Duodenal mucosa (tissue), 2 donors: ENCODE measurements at regions not wholly inside any gene's neighbourhood (a gene's known extent, or its start where the extent isn't known, plus 50 kb on each side); places are given as distances from the start of the nearest gene placed in this dataset.

Experiments
- H3K27ac ChIP-seq: one replicate; pipeline ENCODE4 v1.7.0; 2013; ENCODE audit warnings: low read depth, low read length
- H3K27me3 ChIP-seq, 2 donors: one replicate each; pipeline ENCODE4 v1.7.0; 2013; ENCODE audit warnings: low read length in 2 of 2, control low read depth in 1 of 2; ENCODE audit not compliant: insufficient read depth in 2 of 2, control insufficient read depth in 1 of 2
- H3K36me3 ChIP-seq, 2 donors: one replicate each; pipeline ENCODE4 v1.7.0; 2013; ENCODE audit warnings: low read length in 2 of 2, control low read depth in 1 of 2; ENCODE audit not compliant: insufficient read depth in 2 of 2, control insufficient read depth in 1 of 2
- H3K4me1 ChIP-seq, 2 donors: one replicate each; pipeline ENCODE4 v1.7.0; 2013; ENCODE audit warnings: low read length in 2 of 2, control low read depth in 1 of 2; ENCODE audit not compliant: insufficient read depth in 2 of 2, control insufficient read depth in 1 of 2
- H3K4me3 ChIP-seq, 2 donors: one replicate each; pipeline ENCODE4 v1.7.0; 2013; ENCODE audit warnings: low read length in 2 of 2, low read depth in 1 of 2
- H3K9ac ChIP-seq, 2 donors: one replicate each; pipeline ENCODE4 v1.7.0; 2013; ENCODE audit warnings: low read length in 2 of 2, low read depth in 1 of 2
- H3K9me3 ChIP-seq, 2 donors: one replicate each; pipeline ENCODE4 v1.7.0; 2013; ENCODE audit warnings: low read length in 2 of 2, control low read depth in 1 of 2; ENCODE audit not compliant: control insufficient read depth in 1 of 2

GRCh38 chr6:80942911-80943310 is 809.6 kb downstream of the TENT5A start:
- Histone ChIP-seq H3K36me3 (no peaks in the 10 kb centered on the region), H3K9me3 (no peaks in the 10 kb centered on the region), H3K9ac (no peak overlapping the region), H3K27ac (no peak overlapping the region), H3K27me3 (no peaks in the 10 kb centered on the region), H3K4me1 (no peaks in the 10 kb centered on the region), H3K4me3 (no peak overlapping the region)

DNA sequence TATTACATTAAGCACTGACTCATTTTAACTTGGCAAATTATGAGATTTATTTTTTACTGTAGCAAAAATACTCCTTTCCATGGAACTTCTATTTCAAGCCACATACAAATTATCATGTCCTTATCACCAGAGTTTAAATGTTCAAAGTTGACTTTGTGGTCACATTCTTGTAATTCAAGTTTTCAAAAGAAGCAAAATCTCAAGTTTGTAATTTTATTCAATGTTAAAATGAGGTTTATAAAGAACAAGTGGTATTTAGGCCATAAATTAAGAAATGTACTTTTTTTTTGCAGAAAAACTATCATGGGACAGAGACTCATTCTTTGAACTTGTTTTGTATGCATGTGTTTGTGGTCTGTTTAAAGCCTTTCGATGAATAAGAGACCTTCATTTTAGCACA is 811.5 kb downstream of the TENT5A start:
- Histone ChIP-seq H3K27ac (no peak overlapping the region), H3K9ac (no peak overlapping the region)

GRCh38 chr6:80940571-80940970 is 811.9 kb downstream of the TENT5A start:
- Histone ChIP-seq H3K4me3 (no peak overlapping the region), H3K4me1 (no peaks in the 10 kb centered on the region), H3K9me3 (peaks cover 0 to 5% of the 10 kb centered on the region in 2 donors), H3K36me3 (no peaks in the 10 kb centered on the region), H3K27ac (no peak overlapping the region), H3K9ac (no peak overlapping the region), H3K27me3 (no peaks in the 10 kb centered on the region)

More for the DNA sequence above, 811.5 kb downstream of the TENT5A start:
- Histone ChIP-seq H3K9me3 (peaks cover 0 to 5% of the 10 kb centered on the region in 2 donors), H3K4me1 (no peaks in the 10 kb centered on the region), H3K4me3 (no peak overlapping the region), H3K36me3 (no peaks in the 10 kb centered on the region), H3K27me3 (no peaks in the 10 kb centered on the region)

DNA sequence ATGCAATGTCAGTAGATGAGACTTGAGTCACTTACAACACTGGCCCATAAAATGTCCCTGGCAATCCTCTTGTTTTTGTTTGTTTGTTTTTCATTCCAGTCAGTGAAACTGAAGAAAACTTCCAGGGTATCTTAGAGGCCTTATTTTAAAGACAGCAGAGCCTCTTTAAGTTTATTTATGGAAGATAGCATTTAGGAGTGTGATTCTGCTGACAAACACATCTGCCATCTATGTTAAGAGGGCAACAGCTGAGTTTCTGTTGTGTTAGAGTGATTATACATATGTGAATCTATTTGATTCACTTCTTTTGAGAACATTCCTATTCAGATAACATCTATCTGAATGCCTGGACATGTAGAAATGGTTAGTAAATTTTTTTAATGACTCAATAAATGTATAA is 812.6 kb downstream of the TENT5A start:
- no peaks in the 10 kb centered on the region for H3K4me1 ChIP-seq
- no peaks in the 10 kb centered on the region for H3K36me3 ChIP-seq
- peaks cover 0 to 5% of the 10 kb centered on the region in 2 donors for H3K9me3 ChIP-seq
- no peaks in the 10 kb centered on the region for H3K27me3 ChIP-seq
- no peak overlapping the region for H3K27ac ChIP-seq
- H3K4me3 ChIP-seq = no peak overlapping the region
- no peak overlapping the region for H3K9ac ChIP-seq

DNA sequence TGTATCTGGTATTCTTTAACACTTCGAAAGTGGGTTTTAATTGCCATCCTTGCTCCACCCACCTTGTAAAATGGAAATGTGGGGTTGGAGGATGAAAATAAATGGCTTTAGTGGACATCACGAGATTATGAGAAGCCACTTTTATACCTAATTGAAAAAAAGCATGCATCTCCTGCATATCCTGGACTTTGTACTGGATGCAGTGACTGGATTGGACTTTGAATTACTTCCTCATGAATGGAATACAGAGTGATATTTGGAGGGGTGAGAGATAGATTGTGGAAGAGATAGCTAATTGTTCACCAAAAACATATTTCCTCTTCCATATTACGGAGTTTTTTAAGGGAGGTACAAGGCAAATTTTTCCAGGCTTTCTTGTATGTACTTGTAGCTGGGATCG is 813.0 kb downstream of the TENT5A start:
- Histone ChIP-seq H3K36me3 (no peaks in the 10 kb centered on the region), H3K9me3 (peaks cover 0 to 5% of the 10 kb centered on the region in 2 donors), H3K4me1 (no peaks in the 10 kb centered on the region), H3K27ac (no peak overlapping the region), H3K4me3 (no peak overlapping the region), H3K9ac (no peak overlapping the region), H3K27me3 (no peaks in the 10 kb centered on the region)

DNA sequence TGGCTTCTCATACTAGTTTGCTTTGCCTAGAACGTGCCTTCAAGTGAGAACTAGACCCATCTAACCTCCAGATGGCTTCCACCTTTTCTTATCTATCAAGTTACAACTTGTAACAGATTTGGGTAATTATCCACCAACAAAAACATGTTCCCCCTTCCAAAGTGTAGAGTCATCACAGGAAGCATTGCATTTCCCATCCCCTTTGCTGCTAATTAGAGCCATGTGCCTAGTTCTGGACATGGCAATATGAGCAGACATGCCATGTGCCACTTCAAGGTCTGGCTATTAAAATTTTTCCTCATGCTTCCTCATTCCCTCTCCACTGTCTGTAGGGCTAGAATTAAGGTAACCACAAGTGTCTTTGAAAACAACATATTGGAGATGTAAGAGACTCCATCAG is 814.4 kb downstream of the TENT5A start:
- Histone ChIP-seq H3K4me1 (no peaks in the 10 kb centered on the region), H3K27ac (no peak overlapping the region), H3K27me3 (no peaks in the 10 kb centered on the region), H3K36me3 (no peaks in the 10 kb centered on the region), H3K9ac (no peak overlapping the region), H3K9me3 (peaks cover 0 to 5% of the 10 kb centered on the region in 2 donors), H3K4me3 (no peak overlapping the region)

DNA sequence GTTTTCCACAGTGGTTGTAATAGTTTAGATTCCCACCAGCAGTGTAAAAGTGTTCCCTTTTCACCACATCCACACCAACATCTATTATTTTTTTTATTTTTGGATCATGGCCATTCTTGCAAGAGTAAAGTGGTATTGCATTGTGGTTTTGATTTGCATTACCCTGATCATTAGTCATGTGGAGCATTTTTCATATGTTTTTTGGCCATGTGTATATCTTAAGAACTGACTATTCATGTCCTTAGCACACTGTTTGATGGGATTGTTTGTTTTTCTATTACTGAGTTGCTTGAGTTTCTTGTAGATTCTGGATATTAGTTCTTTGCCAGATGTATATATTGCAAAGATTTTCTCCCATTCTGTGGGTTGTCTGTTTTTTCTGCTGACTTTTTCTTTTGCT is 820.1 kb downstream of the TENT5A start:
- H3K4me3 ChIP-seq = no peak overlapping the region
- H3K36me3 ChIP-seq = no peaks in the 10 kb centered on the region
- H3K27ac ChIP-seq = no peak overlapping the region
- H3K4me1 ChIP-seq = no peaks in the 10 kb centered on the region
- H3K9me3 ChIP-seq = peaks cover 0 to 2% of the 10 kb centered on the region in 2 donors
- H3K9ac ChIP-seq = no peak overlapping the region
- no peaks in the 10 kb centered on the region for H3K27me3 ChIP-seq

DNA sequence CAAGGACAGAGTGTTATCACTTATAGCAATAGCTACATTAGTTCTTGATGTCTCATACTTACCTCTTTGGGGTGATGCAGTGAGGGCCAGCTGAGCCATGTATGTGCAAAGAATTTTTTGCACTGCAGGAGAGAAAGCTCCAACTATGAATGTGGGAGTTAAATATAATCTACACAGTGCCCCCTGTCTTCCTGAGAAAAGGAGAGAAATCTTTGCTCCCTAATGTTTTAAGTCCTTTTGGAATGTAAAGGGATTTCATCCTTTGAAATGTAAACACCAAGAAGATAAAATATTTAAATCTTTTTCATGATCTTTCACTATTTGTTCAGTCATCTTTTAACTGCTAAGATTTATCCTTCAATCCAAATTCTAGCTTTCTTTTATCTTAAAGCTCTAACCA is 822.1 kb downstream of the TENT5A start:
- H3K4me3 ChIP-seq = no peak overlapping the region
- H3K36me3 ChIP-seq = no peaks in the 10 kb centered on the region
- H3K27ac ChIP-seq = no peak overlapping the region
- H3K4me1 ChIP-seq = no peaks in the 10 kb centered on the region
- no peaks in the 10 kb centered on the region for H3K9me3 ChIP-seq
- no peaks in the 10 kb centered on the region for H3K27me3 ChIP-seq
- no peak overlapping the region for H3K9ac ChIP-seq

DNA sequence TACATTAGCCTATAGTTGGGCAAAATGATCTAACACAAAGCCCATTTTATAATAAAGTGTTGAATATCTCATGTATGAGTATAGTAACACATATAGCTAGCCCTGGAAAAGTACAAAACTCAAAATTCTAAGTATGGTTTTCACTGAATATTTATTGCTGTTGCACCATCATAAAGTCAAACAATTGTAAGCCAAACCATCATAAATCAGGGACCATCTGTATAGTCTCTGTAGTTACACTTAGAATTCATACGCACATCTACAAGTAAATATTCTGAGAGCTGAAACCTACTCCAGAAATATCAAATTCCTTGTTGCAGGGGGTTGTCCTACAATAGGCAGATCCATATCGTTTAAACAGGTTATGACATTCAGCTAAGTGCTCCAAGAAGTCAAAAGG is 817.3 kb downstream of the BCKDHB start:
- Histone ChIP-seq H3K4me1 (no peaks in the 10 kb centered on the region), H3K4me3 (no peak overlapping the region), H3K9me3 (no peaks in the 10 kb centered on the region), H3K27ac (no peak overlapping the region), H3K27me3 (no peaks in the 10 kb centered on the region), H3K36me3 (no peaks in the 10 kb centered on the region), H3K9ac (no peak overlapping the region)

GRCh38 chr6:80922916-80923455 is 816.5 kb downstream of the BCKDHB start:
- no peak overlapping the region for H3K4me3 ChIP-seq
- H3K27me3 ChIP-seq = no peaks in the 10 kb centered on the region
- no peak overlapping the region for H3K9ac ChIP-seq
- H3K4me1 ChIP-seq = no peaks in the 10 kb centered on the region
- no peaks in the 10 kb centered on the region for H3K9me3 ChIP-seq
- no peak overlapping the region for H3K27ac ChIP-seq
- no peaks in the 10 kb centered on the region for H3K36me3 ChIP-seq
